ENCODE measurements at regions not wholly inside any gene's neighbourhood (a gene's known extent, or its start where the extent isn't known, plus 50 kb on each side); places are given as distances from the start of the nearest gene placed in this dataset.

DNA sequence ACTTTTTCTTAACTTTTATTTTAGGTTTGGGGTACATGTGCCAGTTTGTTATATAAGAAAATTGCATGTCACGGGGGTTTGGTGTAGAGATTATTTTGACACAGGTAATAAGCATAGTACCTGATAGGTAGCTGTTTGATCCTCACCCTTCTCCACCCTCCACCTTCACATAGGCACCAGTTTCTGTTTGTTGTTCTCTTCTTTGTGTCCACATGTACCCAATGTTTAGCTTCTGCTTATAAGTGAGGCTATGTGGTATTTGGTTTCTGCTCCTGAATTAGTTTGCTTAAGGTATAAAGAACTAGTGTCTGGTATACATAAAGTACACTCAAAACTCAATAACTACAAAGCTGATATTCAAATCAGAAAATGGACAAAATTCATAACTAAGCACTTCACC is 654.6 kb upstream of the LINC00305 start:
- ChIA-PET CTCF (no interaction called here), POLR2A (no interaction called here)
- TF ChIP-seq, protein P1, sequence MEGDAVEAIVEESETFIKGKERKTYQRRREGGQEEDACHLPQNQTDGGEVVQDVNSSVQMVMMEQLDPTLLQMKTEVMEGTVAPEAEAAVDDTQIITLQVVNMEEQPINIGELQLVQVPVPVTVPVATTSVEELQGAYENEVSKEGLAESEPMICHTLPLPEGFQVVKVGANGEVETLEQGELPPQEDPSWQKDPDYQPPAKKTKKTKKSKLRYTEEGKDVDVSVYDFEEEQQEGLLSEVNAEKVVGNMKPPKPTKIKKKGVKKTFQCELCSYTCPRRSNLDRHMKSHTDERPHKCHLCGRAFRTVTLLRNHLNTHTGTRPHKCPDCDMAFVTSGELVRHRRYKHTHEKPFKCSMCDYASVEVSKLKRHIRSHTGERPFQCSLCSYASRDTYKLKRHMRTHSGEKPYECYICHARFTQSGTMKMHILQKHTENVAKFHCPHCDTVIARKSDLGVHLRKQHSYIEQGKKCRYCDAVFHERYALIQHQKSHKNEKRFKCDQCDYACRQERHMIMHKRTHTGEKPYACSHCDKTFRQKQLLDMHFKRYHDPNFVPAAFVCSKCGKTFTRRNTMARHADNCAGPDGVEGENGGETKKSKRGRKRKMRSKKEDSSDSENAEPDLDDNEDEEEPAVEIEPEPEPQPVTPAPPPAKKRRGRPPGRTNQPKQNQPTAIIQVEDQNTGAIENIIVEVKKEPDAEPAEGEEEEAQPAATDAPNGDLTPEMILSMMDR (IDR thresholded peaks at IDR 0.05; ENCODE audit: low read depth, low read length), result no peak

DNA sequence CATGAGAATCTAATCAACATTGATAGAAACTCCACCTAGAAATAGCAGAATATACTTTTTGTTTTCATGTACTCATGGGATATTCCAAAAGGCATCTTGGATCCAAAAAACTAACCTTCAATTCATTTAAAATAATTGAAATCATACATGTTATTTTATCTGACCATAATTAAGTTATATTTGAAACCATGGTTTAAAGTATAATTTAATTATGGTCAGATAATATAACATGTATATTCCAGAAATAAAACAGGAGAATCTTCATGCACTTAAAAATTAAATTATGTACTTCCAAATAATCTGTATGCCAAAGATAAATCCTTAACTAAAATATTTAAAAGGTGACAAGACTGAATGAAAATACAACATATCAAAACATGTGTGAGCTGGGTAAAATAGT is 651.3 kb upstream of the LINC00305 start:
- no peak for DNase-seq (ENCODE audit: low read depth, low spot score)
- ChIA-PET CTCF (no interaction called here), POLR2A (no interaction called here)
- no peaks in the 10 kb centered on the region for H3K27me3 ChIP-seq (ENCODE audit: control insufficient read depth, insufficient read depth, low read length)
- H3K9me3 ChIP-seq (ENCODE audit: control insufficient read depth, insufficient read depth, low read length), result peaks cover 7% of the 10 kb centered on the region; the same call in 1 of the 2 replicates
- TF ChIP-seq, protein P1 (IDR thresholded peaks at IDR 0.05; ENCODE audit: low read depth, low read length), result no peak
- no peak overlapping the region for H3K27ac ChIP-seq (ENCODE audit: low read depth, low read length)
- H3K4me3 ChIP-seq (ENCODE audit: low read depth, low read length), result no peak overlapping the region

More for the DNA sequence above, 654.6 kb upstream of the LINC00305 start:
- no peak overlapping the region for H3K4me3 ChIP-seq (ENCODE audit: low read depth, low read length)
- no peak for DNase-seq (ENCODE audit: low read depth, low spot score)
- peaks cover 6% of the 10 kb centered on the region; the same call in 1 of the 2 replicates for H3K9me3 ChIP-seq (ENCODE audit: control insufficient read depth, insufficient read depth, low read length)
- no peak overlapping the region for H3K27ac ChIP-seq (ENCODE audit: low read depth, low read length)
- H3K27me3 ChIP-seq (ENCODE audit: control insufficient read depth, insufficient read depth, low read length), result no peaks in the 10 kb centered on the region

DNA sequence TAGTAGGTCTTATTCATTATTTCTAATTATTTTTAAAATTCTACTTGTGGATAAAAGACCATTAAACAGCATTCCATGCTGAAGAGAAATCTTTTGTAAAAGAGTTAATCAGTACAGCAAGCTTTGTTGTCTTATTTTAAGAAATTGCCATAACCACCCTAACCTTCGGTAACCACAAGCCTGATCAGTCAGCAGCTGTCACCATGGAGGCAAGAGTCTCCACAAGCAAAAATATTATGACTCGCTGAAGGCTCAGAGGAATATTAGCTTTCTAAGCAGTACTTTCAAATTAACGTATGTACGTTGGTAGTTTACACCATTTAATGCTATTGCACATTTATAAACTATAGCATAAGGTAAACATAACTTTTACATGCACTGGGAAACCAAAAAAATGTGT is 650.5 kb upstream of the LINC00305 start:
- DNase-seq (ENCODE audit: low read depth, low spot score), result no peak
- Histone ChIP-seq H3K27me3 (ENCODE audit: control insufficient read depth, insufficient read depth, low read length) (no peaks in the 10 kb centered on the region), H3K27ac (ENCODE audit: low read depth, low read length) (no peak overlapping the region), H3K9me3 (ENCODE audit: control insufficient read depth, insufficient read depth, low read length) (peaks cover 3% of the 10 kb centered on the region; the same call in 1 of the 2 replicates), H3K4me3 (ENCODE audit: low read depth, low read length) (no peak overlapping the region)
- TF ChIP-seq, protein P1 (IDR thresholded peaks at IDR 0.05; ENCODE audit: low read depth, low read length), result no peak
- ChIA-PET POLR2A (no interaction called here), CTCF (no interaction called here)

DNA sequence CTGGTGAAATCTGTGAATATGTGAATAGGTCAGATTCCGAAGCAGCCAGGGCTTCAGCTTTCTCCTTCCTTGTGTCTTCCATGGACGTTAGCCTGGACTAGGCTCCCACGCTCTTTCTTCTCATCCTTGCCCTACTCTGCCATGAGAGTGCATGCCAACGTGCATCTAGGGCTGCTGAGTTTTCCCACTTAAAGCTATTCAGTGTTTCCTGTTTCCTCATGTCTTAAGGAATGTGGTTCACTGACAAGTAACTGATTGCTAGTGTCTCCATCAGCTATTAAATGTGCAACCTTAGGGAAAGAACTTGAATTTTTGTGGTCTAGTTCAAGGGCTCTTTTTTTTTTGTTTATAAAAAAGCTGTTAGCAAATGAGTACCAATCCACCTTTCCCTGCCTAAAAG is 642.3 kb upstream of the LINC00305 start:
- POLR2A ChIA-PET, result no interaction called here
- Histone ChIP-seq H3K9me3 (ENCODE audit: control insufficient read depth, insufficient read depth, low read length) (peaks cover 9% of the 10 kb centered on the region), H3K4me3 (ENCODE audit: low read depth, low read length) (no peak overlapping the region), H3K27ac (ENCODE audit: low read depth, low read length) (no peak overlapping the region), H3K27me3 (ENCODE audit: control insufficient read depth, insufficient read depth, low read length) (no peaks in the 10 kb centered on the region)
- no peak for DNase-seq (ENCODE audit: low read depth, low spot score)
- CTCF ChIA-PET, result interaction anchor here (0.6 kb wide), 1 partner anchor 68 kb away, joined by 4 read pairs; no protein-coding TSS in a partner anchor
- TF ChIP-seq, protein P1 (IDR thresholded peaks at IDR 0.05; ENCODE audit: low read depth, low read length), result no peak

DNA sequence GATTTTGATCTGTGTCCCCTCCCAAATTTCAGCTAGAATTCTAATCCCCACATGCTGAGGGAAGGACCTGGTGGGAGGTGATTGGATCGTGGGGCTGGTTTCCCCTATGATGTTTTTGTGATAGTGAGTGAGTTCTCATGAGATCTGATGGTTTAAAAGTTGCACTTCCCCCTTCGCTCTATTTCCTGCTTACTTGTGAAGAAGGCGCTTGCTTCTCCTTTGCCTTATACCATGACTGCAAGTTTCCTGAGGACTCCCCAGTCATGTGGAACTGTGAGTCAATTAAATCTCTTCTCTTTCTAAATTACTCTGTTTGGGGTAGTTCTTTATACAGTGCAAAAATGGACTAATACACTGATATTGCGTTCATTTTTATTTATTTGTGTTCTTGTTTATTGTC is 636.8 kb upstream of the LINC00305 start:
- ChIA-PET POLR2A (no interaction called here), CTCF (no interaction called here)
- Histone ChIP-seq H3K27me3 (ENCODE audit: control insufficient read depth, insufficient read depth, low read length) (no peaks in the 10 kb centered on the region), H3K4me3 (ENCODE audit: low read depth, low read length) (no peak overlapping the region), H3K9me3 (ENCODE audit: control insufficient read depth, insufficient read depth, low read length) (peaks cover 7% of the 10 kb centered on the region), H3K27ac (ENCODE audit: low read depth, low read length) (no peak overlapping the region)
- TF ChIP-seq, protein P1 (IDR thresholded peaks at IDR 0.05; ENCODE audit: low read depth, low read length), result no peak
- no peak for DNase-seq (ENCODE audit: low read depth, low spot score)
